HFFc6 (cell line): ENCODE measurements at regions not wholly inside any gene's neighbourhood (a gene's known extent, or its start where the extent isn't known, plus 50 kb on each side); places are given as distances from the start of the nearest gene placed in this dataset.

Experiments used
- DNase-seq: peaks from one replicate; pipeline ENCODE4 v3.0.0-alpha.2; 2018
- H3K27ac Mint-ChIP-seq: 2 replicates; pipeline ENCODE4 v1.8.0; 2020; ENCODE audit warnings: mild to moderate bottlenecking, mixed read lengths
- H3K27me3 Mint-ChIP-seq: 2 replicates; pipeline ENCODE4 v1.8.0; 2021; ENCODE audit warnings: mild to moderate bottlenecking, moderate library complexity, mixed read lengths; ENCODE audit not compliant: insufficient read depth
- H3K36me3 Mint-ChIP-seq: 2 replicates; pipeline ENCODE4 v1.8.0; 2021; ENCODE audit warnings: low read depth, mixed read lengths
- H3K4me1 Mint-ChIP-seq: 2 replicates; pipeline ENCODE4 v1.8.0; 2020; ENCODE audit warnings: low read depth, mixed read lengths
- H3K4me3 Mint-ChIP-seq: 2 replicates; pipeline ENCODE4 v1.8.0; 2020; ENCODE audit warnings: mild to moderate bottlenecking, moderate library complexity, mixed read lengths
- H3K9me3 Mint-ChIP-seq: 2 replicates; pipeline ENCODE4 v1.8.0; 2020; ENCODE audit warnings: mild to moderate bottlenecking, mixed read lengths
- CTCF ChIP-seq: fragments of 200-600 bp; sonication (generic); IDR thresholded peaks from 2 replicates; pipeline ENCODE4 v1.5.0; 2021; ENCODE audit warnings: antibody characterized with exemption, mild to moderate bottlenecking

- Mint-ChIP-seq H3K36me3 (no peaks in the 10 kb centered on the region), H3K27me3 (peaks cover 2% of the 10 kb centered on the region), H3K4me3 (no peak overlapping the region), H3K9me3 (no peaks in the 10 kb centered on the region), H3K27ac (no peak overlapping the region), H3K4me1 (peaks cover 34% of the 10 kb centered on the region)
- TF ChIP-seq CTCF, result no peak
- DNase-seq, result no peak
Observed at GRCh38 chr15:81514725-81515124, 140.7 kb upstream of the TMC3 start.

- no peak overlapping the region for H3K27ac Mint-ChIP-seq
- no peaks in the 10 kb centered on the region for H3K9me3 Mint-ChIP-seq
- 0 out of 2 replicates have a peak, but pooled peaks cover 3% of the 10 kb centered on the region for H3K36me3 Mint-ChIP-seq
- peaks cover 23% of the 10 kb centered on the region for H3K4me1 Mint-ChIP-seq
- peaks cover 3% of the 10 kb centered on the region for H3K27me3 Mint-ChIP-seq
- DNase-seq, result no peak
- no peak overlapping the region for H3K4me3 Mint-ChIP-seq
- TF ChIP-seq CTCF, result no peak
Observed at GRCh38 chr15:81511138-81511537, 137.1 kb upstream of the TMC3 start.

GRCh38 chr15:81507831-81508230 lies 133.8 kb upstream of the TMC3 start:
- Mint-ChIP-seq H3K4me1 (peaks cover 29% of the 10 kb centered on the region), H3K4me3 (no peak overlapping the region), H3K27ac (no peak overlapping the region), H3K9me3 (no peaks in the 10 kb centered on the region), H3K36me3 (0 out of 2 replicates have a peak, but pooled peaks cover 5% of the 10 kb centered on the region), H3K27me3 (peaks cover 3% of the 10 kb centered on the region; the same call in 1 of the 2 replicates)
- no peak for TF ChIP-seq CTCF
- DNase-seq, result no peak

- no peak for DNase-seq
- H3K27me3 Mint-ChIP-seq, result peaks cover 3% of the 10 kb centered on the region; the same call in 1 of the 2 replicates
- no peak overlapping the region for H3K27ac Mint-ChIP-seq
- no peak overlapping the region for H3K4me3 Mint-ChIP-seq
- H3K4me1 Mint-ChIP-seq, result peaks cover 38% of the 10 kb centered on the region
- 0 out of 2 replicates have a peak, but pooled peaks cover 5% of the 10 kb centered on the region for H3K36me3 Mint-ChIP-seq
- no peak for TF ChIP-seq CTCF
- H3K9me3 Mint-ChIP-seq, result no peaks in the 10 kb centered on the region
Observed at GRCh38 chr15:81506936-81507335, 132.9 kb upstream of the TMC3 start.

GRCh38 chr15:81506071-81506470 lies 132.1 kb upstream of the TMC3 start:
- no peak overlapping the region for H3K27ac Mint-ChIP-seq
- H3K9me3 Mint-ChIP-seq, result no peaks in the 10 kb centered on the region
- no peak for TF ChIP-seq CTCF
- H3K4me1 Mint-ChIP-seq, result peaks cover 40% of the 10 kb centered on the region
- 0 out of 2 replicates have a peak, but pooled peaks cover 5% of the 10 kb centered on the region for H3K36me3 Mint-ChIP-seq
- peaks cover 3% of the 10 kb centered on the region; the same call in 1 of the 2 replicates for H3K27me3 Mint-ChIP-seq
- H3K4me3 Mint-ChIP-seq, result no peak overlapping the region
- DNase-seq, result no peak
